Occipital lobe (tissue), 1 donor: ENCODE measurements at regions not wholly inside any gene's neighbourhood (a gene's known extent, or its start where the extent isn't known, plus 50 kb on each side); places are given as distances from the start of the nearest gene placed in this dataset.

Experiments
- DNase-seq: peaks from one replicate; lab custom pipeline; 2025; lab: John Stamatoyannopoulos, UW

DNA sequence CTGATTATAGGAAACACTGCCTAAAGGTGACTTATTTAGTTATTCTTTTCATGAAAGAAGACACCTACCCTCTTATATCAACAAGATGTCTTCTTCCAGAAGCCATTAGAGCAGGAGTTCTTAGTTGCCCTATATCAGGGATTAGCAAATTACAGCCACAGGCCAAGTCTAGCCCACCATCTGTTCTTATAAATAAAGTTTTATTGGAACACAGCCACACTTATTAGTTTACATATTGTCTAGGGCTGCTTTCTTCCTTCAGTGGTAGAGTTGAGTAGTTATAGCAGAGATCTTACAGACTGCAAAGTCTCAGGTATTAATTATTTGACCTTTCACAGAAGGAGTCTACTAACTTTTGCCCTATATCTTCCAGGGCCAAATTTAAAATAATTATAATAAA is 157.2 kb upstream of the NOCT start:
- no peak for DNase-seq

DNA sequence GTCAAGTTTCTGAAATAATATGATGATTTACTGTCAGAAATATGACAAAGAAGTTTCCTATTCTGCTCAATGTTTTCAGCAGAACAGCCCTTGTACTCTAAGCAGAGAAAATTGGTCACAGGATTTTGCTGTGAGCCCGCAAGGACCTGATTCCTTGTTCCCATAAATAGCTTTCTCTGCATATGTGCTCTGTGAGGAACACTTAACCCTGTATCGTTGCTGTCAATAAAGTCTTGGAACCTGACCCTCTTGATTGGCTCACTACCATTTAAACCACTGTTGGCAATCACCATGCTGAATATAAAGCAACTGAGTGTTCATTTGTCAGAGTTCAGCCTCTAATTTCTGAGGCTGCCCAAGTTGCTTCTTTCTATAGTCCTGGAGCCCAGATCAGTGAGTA is 158.2 kb upstream of the NOCT start:
- DNase-seq = no peak

DNA sequence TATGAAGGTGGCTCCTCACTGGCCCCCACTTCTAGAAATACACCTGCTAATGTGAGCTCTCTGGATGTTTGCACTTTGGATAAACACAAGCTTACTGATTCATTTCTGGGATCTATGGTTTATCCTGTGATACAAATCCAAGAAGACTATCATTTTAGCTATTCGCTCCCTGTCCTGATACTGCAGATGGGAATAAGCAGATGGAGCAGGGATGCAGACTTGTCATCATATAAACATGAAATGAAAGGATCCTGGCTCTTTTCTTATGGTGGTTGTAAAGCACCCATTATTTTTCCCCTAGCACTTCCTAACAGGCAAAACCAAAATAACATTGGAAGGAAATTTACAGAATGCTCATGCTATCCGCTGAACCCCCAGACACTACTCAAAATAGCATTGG is 162.9 kb upstream of the NOCT start:
- no peak for DNase-seq

DNA sequence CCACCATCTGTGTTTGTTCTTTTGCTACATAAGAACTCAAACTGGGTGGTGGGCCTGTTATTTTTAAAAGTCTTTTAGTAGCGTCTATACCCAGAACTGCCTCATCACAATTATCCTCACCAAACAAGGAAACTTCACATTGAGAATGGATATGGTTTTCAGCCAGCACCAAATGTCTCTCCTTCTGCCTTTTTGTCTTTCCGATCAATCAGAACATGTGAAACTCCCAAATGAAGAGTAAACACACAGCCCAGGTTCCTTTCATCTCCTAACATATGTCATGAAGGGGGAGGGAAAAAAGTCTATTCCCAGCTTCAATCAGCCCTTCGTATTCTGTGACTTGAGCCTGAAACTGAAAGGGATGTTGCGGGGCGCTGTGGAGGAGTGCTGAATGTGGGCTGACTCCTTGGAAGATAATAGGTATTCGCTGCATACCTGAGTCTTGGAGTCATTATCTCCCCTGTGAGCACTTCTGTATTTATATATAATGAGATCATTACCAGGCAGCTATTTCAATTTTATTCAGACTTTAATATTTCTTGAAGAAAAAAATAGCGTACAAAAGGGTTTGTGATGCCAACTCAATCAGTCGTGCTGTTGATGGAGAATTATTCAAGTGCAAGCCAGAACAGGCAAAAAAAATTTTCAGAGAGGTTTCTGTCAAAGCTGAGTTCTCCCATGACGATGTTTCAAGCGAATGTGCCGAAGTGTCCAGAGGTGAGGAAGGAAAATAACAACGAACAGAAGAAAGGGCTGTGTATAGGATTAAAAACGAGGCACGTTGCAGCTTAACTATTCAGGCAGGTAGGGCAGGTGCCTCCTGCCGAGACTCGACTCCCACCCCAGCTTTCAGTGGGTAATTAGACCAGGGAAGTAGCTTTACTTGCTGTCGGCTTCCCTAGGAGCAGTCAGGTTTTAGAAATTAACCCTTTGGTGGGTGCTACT is 163.9 kb upstream of the NOCT start:
- DNase-seq = no peak

DNA sequence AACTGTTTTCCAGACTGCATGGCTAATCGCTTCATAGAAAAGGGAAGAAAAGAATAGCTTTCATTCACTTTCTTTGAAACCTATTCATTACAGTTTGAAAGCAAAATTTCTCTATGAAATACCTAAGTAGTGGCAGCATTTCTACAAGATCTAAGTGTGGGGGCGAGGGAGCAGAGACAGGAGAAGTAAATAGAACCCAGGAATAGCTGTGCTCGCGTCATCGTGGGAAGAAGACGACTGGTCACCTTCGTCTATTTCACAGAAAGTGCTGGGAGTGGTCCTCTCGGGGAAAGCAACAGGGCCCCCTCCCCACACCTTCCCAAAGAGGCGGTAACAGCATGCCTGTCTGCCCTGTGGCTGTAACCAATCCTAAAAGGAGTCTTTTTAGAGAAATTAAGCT is 169.9 kb upstream of the NOCT start:
- no peak for DNase-seq

DNA sequence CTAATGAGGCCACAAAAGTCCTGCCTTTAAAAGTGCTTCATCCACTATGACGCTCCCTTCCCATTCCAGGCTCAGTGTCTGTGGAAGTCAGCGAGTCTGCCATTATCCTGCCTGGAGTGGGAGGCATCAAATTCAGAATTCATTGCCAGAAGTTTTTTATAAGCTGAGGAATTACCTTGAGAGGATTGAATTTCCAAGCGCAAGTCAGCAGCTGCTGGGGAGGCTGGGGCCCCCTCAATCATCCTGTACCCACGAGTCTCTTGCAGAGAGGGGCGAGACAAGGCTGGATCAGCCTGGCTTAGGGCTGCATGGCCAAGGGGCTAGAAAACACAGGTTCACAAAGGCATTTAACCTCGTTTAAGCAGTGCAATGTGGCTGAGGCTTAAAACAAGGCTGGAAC is 170.5 kb upstream of the NOCT start:
- DNase-seq = no peak

DNA sequence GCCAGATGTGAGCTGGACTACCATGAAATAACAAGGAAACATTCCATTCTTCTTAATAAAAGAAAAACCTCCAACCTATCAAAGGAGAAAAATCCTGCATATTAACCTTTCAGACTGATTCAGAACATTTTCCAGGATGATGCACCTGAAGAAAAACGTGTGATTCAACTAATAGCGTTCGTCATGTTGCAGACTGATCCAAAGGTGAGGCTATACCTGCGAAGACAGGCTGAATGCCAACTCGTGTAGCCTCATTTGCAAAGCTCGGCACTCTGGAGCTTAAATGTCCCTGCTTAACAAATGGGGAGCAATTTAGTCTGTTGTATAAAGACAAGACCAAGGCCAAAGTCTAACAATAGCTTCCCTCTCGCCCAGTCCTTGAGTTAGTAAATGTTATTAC is 172.0 kb upstream of the NOCT start:
- no peak for DNase-seq

DNA sequence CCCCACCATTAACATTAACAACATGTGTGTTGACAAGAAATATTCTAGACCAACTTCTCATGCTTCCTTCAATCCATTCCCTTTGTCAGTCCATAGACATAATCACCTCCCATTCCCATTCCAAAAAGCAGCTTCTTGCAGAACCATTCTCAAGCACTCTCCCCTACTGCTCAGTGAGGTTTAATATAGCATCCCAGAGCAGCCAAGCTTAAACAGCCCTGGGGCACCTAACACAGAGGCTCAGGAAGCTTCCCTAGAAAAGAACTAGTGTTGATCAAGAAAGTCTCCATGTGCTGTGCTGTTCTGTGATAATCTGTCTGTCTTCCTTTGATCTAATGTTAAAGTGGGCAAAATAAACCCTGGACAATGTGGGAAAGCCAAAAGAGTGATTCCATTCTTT is 174.2 kb upstream of the NOCT start:
- DNase-seq = no peak

DNA sequence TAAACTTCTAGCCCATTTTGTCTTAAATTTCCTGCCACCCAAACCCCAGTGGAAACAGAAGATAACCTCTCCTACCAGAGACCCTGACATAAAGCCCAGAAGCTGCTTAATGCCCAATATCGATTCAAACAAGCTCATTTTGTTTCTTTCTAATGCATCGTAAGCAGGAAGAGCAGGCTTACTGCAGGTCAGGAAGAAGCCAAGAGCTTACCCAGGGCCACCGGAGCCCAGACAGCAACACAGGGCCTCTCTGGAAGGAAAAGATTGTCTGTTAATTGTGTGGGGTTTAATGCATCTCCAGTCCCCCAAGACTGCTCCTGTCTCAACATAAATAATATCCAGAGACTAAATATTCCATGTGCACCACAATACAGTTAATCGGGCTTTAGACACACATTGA is 177.3 kb upstream of the NOCT start:
- DNase-seq = no peak

DNA sequence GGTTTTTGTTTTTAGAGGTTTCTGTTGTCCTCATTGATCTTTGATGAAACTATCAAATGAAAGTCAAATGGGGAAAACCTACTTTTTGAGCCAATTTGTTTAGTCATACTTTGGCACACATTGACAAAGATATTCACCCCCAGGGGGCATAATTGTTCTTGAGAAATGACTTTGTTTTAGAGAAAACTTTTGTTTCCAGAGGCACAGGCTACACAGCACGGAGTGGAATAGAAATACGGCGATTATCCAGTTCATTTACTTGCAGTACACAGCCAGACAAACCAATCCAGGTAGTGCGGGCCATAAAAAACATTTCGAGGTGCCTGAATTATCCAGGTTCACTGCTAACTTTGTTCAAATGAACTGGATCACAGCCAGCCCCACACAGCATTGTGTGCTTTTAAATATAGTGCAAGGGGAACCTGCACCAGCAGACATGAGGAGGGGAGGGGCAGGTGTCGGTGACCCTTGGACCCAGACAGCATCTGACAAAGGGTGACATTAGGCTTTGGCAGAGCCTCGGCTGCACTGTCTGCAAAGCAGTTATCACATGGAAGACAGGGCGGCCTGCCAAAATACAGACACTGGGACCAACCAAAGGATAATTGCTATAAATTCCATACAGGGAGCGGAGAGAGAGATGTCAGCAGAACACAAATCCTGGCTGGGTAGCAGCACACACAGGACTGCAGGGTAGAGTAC is 179.6 kb upstream of the NOCT start:
- no peak for DNase-seq

DNA sequence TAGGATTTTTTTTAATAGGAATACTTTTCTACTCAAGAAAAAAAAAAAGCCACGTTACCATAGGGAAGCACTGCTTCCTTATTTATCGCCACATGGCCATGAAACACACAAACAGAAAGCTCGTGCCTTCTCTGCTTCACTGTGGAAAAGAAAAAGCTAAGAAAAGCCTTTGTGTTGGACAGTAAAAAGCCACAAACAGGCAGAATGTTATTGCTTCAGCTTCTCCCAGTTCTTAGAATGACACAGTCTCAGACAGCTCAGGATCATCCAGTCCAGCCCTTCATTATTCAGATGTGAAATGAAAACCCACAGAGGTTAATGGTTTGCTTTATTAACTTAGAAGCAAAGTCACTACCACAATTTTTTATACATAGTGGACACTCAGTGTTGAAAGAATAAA is 181.6 kb upstream of the NOCT start:
- no peak for DNase-seq

DNA sequence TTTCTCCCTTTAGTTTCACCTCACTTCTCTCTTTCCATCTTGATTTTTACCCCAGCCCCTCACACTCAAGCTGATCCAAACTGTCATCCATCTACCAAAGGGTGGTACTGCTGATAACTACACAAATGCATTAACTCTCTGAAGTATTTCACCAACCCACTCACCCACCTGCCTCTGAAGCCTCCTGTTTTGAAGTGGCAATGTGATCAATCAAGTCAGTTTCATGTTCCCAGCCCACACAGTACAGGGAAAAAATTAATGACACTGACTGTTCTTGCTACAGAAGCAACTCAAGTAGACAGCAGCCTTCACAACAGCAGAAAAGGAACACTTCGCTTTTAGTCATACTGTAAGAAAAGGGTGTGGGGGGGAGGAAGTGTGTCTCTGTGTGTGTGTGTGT is 183.0 kb upstream of the NOCT start:
- DNase-seq = no peak

DNA sequence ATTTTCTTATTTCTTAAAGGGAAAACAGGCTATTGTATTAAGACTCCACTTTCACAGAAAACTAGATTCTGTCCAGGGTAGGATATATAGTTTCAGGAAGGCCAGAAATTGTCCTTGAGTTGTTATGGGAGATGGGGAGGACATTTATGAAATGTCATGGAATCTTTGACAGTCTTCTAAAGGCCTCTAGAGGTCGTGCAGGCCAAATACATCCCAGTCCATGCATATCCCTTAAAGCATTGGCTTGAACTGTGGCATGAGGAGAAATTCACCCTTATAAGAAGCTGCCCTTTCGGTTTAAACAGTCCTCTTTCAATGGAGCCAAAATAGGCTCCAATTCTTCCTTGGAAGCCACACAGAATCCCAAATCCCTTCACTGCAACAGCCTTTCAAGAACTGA is 183.6 kb upstream of the NOCT start:
- DNase-seq = no peak

DNA sequence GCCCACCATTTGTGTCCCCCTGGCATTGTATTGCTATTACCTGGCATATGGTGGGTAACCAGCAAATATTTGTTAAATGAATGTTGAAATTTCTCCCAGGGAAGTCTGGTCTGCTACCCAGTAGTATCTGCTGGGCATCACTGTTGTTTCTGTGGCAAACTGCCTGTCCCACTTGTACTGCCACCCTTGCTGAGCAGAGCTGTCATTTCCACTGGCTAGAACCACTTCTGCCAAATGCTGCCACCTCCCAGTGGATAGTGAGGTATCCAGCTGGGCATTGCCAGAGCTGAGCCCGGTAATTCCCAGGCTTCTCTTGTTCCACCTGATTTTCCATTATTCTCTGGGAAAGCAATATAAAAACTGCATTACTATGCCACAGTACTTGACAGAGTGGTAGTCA is 186.7 kb upstream of the NOCT start:
- DNase-seq = no peak

DNA sequence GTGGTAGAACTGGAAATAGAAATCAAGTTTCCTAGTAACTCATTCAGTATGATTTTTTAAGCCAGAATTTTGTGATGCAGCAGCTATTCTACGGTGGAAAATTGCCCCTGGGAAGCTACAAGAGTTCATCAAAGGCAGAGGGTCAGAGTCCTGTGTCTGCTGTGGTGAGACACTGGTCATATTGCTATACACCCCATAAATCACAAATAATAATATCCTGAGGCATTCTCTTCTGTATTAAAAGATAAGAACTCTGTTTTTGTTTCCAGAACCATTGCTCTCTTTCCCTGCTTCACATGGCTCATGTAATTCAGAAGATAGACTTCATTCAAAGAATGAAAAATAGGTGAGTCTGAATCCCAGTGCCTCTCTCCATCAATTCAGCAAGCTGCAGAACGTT is 188.8 kb upstream of the NOCT start:
- DNase-seq = no peak

DNA sequence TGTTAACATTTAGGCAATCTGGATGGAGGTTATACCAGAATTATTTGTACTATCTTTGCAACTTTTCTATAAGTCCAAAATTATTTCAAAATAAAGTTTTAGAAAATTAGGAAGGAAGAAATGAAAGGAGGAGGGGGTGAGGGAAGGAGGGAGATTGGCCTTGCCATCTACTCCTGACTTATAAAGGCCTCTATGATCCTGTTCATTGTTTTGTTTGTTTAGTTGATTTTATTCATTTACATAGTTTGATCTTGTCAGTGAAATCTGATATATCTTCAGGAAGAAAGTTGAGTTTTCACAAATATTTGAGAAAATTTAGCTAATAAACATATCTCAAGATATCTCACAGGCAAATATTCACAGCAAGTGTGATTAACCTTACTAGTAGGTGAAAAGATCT is 189.3 kb upstream of the NOCT start:
- DNase-seq = no peak

DNA sequence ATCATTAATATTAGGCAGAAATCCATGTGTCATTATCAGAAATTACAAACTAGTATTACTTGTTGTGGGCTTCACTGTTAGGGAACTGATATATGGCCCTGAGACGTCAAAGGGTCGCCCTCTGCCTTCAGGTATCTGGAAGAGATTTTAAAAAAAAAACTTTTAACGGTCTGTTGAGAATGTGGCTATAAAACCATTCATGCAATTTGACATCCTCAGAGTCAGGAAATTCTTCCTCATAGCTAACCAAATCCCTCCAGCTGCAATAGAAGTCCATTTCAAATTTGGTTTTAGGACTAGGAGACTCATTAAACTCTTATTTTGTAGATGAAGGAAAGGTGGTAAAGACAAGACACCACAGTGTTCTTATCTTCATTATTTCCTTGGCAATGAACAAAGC is 194.2 kb upstream of the NOCT start:
- no peak for DNase-seq

DNA sequence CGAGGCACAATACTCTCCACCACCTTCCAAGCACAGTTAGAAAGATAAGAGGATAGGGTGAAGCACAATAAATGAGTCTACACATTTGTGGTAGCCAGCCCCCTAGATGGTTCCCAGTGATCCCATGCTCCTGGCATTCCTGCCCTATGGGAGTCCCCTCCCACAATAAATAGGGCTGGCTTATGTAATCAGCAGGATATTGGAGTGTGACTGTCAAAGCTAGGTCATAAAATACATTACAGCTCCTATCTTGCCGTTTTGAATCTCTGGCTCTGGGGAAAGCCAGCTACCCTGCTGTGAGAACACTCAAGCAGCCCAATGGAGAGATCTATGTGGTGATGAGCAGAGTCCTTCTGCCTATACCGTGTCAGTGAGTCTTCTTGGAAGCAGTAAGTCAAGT is 198.7 kb upstream of the NOCT start:
- no peak for DNase-seq

DNA sequence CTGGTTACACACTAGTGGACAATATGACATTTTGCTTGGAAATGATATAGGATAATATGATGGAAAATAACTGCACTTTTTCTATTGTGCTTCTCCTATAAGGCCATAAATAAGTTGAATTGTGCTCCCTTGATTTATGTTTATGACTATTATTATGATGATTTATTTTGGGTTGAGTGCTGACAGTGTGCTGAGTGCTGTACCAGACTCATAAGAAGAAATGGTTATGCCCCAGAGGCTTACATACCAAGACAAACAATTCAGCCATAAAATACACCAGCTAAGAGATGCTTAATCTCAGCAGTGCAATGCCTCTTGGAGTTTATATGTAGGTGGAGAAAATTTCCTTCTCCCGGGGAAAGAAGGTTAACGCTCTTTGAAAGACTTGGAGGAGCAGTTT is 199.8 kb upstream of the NOCT start:
- no peak for DNase-seq

DNA sequence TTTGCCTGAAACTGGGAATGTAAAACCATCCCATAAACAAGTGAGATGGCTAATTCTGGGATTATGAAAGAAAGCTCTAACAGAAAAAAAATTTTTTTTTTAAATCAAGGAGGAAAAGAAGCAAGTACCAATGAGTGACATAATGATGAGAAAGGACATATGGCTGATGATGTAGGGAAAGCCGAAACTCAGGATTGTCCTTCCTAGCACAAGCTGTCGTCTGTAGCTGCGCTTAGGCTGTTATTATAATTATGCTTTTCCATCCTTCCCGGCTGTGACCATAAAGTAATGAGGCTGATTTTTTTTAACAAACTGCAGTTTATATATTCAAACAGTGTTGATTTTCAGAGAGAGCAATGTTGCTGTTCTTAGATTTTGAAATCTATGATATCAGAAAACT is 209.8 kb upstream of the NOCT start:
- no peak for DNase-seq

DNA sequence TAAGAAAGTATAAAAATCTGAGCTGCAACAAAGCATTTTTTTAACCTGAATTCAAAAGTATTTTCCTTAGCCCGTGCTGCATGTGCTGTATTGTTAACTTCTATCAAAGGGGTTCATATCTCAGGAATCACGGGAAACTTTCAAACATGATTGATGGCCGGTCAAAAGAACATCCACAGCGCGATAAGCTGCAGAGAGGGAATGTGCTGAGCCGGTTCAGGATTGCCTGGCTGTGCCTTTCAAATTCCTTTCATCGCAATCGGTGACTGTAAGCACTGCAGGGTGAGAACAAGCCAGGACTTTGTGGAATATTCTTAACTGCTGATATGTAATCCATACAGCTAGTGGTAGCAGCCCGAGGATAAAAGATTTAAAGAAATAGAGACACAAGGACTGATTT is 210.9 kb upstream of the NOCT start:
- no peak for DNase-seq

DNA sequence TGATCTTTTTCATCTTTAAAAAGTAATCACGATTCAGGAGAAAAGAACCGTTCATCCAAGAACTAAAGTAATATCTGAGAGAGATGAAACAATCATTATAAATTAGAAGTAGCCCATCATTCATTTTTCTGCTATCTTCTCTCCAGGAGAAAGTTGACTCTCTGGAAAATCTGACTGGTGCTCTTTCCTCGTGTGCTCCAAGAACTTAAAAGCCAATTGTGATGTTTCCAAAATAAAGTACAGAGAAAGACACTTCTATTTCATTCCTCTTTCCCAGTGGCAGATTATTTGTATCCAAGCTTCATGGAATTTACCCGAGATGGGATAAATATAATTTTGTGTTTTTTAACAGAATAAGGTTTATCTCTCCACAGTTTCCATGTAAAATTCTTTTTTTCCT is 212.5 kb upstream of the NOCT start:
- no peak for DNase-seq

DNA sequence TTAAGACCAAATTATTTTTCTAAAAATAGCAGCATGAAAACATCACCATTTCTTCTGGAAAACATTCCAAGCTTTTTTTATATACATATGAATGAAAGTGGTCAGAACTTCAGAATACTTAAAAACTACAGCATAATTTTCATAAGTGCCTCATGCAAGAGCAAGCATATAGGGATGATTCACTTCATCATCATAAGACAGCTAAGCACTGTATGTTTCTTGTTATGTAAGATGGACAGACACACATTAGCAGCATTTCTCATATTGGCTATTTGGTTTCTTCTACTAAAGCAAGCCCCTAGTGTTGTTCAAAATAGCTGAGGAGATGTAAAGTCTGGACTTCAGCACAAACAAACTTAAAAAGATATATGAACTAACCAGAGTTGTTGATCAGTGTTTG is 213.1 kb upstream of the NOCT start:
- no peak for DNase-seq
